Liver (tissue), 8 donors: ENCODE measurements at regions not wholly inside any gene's neighbourhood (a gene's known extent, or its start where the extent isn't known, plus 50 kb on each side); places are given as distances from the start of the nearest gene placed in this dataset.

ENCODE experiments used
- DNase-seq: peaks from one replicate; pipeline ENCODE4 v3.0.0-alpha.2; 2017; ENCODE audit warnings: low spot score
- H3K27ac ChIP-seq, 2 donors: one replicate each; pipeline ENCODE4 v1.7.0; 2013; ENCODE audit warnings: inconsistent platforms in 2 of 2, low read length in 2 of 2, control low read depth in 1 of 2, low read depth in 1 of 2, mild to moderate bottlenecking in 1 of 2
- H3K27me3 ChIP-seq, 4 donors: one replicate each; pipeline versions ENCODE4 v1.6.1 to v1.7.0; 2013; ENCODE audit warnings: low read length in 3 of 4, inconsistent platforms in 1 of 4, mild to moderate bottlenecking in 1 of 4, moderate library complexity in 1 of 4; ENCODE audit not compliant: control insufficient read depth in 4 of 4, insufficient read depth in 4 of 4
- H3K36me3 ChIP-seq, 4 donors: one replicate each; pipeline versions ENCODE4 v1.6.1 to v1.7.0; 2013; ENCODE audit warnings: low read length in 3 of 4, mild to moderate bottlenecking in 3 of 4, low read depth in 1 of 4, moderate library complexity in 1 of 4; ENCODE audit not compliant: control insufficient read depth in 4 of 4, insufficient read depth in 3 of 4
- H3K4me1 ChIP-seq, 4 donors: one replicate each; pipeline versions ENCODE4 v1.6.1 to v1.7.0; 2013; ENCODE audit warnings: low read length in 3 of 4, mild to moderate bottlenecking in 3 of 4, moderate library complexity in 1 of 4; ENCODE audit not compliant: control insufficient read depth in 4 of 4, insufficient read depth in 4 of 4
- H3K4me3 ChIP-seq, 3 donors: one replicate each; pipeline versions ENCODE4 v1.6.1 to v1.7.0; 2013; ENCODE audit warnings: low read length in 3 of 3, control low read depth in 1 of 3, low read depth in 1 of 3, mild to moderate bottlenecking in 1 of 3
- H3K9ac ChIP-seq, 2 donors: one replicate each; pipeline ENCODE4 v1.7.0; 2013; ENCODE audit warnings: low read length in 2 of 2, mild to moderate bottlenecking in 2 of 2, moderate library complexity in 2 of 2, control low read depth in 1 of 2, low read depth in 1 of 2
- H3K9me3 ChIP-seq, 4 donors: one replicate each; pipeline versions ENCODE4 v1.6.1 to v1.7.0; 2013; ENCODE audit warnings: low read length in 3 of 4; ENCODE audit not compliant: control insufficient read depth in 4 of 4
- FOXA1 ChIP-seq: IDR thresholded peaks from 2 replicates; pipeline ENCODE4 v1.6.1; 2016; ENCODE audit warnings: antibody characterized with exemption
- FOXA2 ChIP-seq: IDR thresholded peaks from 2 replicates; pipeline ENCODE4 v1.6.1; 2016; ENCODE audit warnings: antibody characterized with exemption
- GABPA ChIP-seq, 2 donors: IDR thresholded peaks in 1 of 2; conservative IDR thresholded peaks in 1 of 2; 2 replicates each; pipeline ENCODE4 v1.6.1; 2016; ENCODE audit warnings: antibody characterized with exemption in 2 of 2, mild to moderate bottlenecking in 1 of 2, moderate library complexity in 1 of 2
- HNF4A ChIP-seq, 2 donors: conservative IDR thresholded peaks; 2 replicates each; pipeline ENCODE4 v1.6.1; 2016; ENCODE audit warnings: antibody characterized with exemption in 2 of 2, mild to moderate bottlenecking in 2 of 2
- HNF4G ChIP-seq: IDR thresholded peaks from 2 replicates; pipeline ENCODE4 v1.6.1; 2016; ENCODE audit warnings: antibody characterized with exemption
- JUND ChIP-seq, 2 donors: IDR thresholded peaks; 2 replicates each; pipeline ENCODE4 v1.6.1; 2016; ENCODE audit warnings: antibody characterized with exemption in 2 of 2
- NR2F2 ChIP-seq: IDR thresholded peaks from 2 replicates; pipeline ENCODE4 v1.6.1; 2016; ENCODE audit warnings: antibody characterized with exemption
- RAD21 ChIP-seq, 2 donors: IDR thresholded peaks; 2 replicates each; pipeline ENCODE4 v1.6.1; 2016; ENCODE audit warnings: antibody characterized with exemption in 2 of 2, mild to moderate bottlenecking in 2 of 2
- REST ChIP-seq: IDR thresholded peaks from 2 replicates; pipeline ENCODE4 v1.6.1; 2016; ENCODE audit warnings: antibody characterized with exemption, mild to moderate bottlenecking
- RXRA ChIP-seq, 2 donors: IDR thresholded peaks; 2 replicates each; pipeline ENCODE4 v1.6.1; 2017 to 2018; ENCODE audit warnings: antibody characterized with exemption in 2 of 2, mild to moderate bottlenecking in 1 of 2
- TAF1 ChIP-seq: conservative IDR thresholded peaks from 2 replicates; pipeline ENCODE4 v1.6.1; 2016; ENCODE audit warnings: antibody characterized with exemption, mild to moderate bottlenecking
- YY1 ChIP-seq: IDR thresholded peaks from 2 replicates; pipeline ENCODE4 v1.6.1; 2016; ENCODE audit warnings: antibody characterized with exemption, mild to moderate bottlenecking
- whole genome bisulfite sequencing: extraction: QIAGEN DNeasy Blood & Tissue Kit; methylation state at CpG from one replicate; pipeline ENCODE4 v1.1.7; 2013; 5-methylcytosine and 5-hydroxymethylcytosine counted together
- TF ChIP-seq, protein P1 (sequence below): IDR thresholded peaks from 2 replicates; pipeline ENCODE4 v1.6.1; 2016; ENCODE audit warnings: antibody characterized with exemption
- TF ChIP-seq, protein P2 (sequence below): IDR thresholded peaks from 2 replicates; pipeline ENCODE4 v1.6.1; 2016; ENCODE audit warnings: antibody characterized with exemption
- TF ChIP-seq, protein P3 (sequence below): IDR thresholded peaks from 2 replicates; pipeline ENCODE4 v1.6.1; 2016; ENCODE audit warnings: antibody characterized with exemption
- TF ChIP-seq, protein P4 (sequence below): fragments of 150-350 bp; IDR thresholded peaks from 2 replicates; pipeline ENCODE4 v1.5.1; 2017; ENCODE audit warnings: improper control_type of control experiment, low read depth, low read length; ENCODE audit not compliant: missing input control
- donor health status: healthy.
- donor health status: healthy.
- donor health status: healthy.
- donor health status: healthy.
- donor health status: healthy.

DNA sequence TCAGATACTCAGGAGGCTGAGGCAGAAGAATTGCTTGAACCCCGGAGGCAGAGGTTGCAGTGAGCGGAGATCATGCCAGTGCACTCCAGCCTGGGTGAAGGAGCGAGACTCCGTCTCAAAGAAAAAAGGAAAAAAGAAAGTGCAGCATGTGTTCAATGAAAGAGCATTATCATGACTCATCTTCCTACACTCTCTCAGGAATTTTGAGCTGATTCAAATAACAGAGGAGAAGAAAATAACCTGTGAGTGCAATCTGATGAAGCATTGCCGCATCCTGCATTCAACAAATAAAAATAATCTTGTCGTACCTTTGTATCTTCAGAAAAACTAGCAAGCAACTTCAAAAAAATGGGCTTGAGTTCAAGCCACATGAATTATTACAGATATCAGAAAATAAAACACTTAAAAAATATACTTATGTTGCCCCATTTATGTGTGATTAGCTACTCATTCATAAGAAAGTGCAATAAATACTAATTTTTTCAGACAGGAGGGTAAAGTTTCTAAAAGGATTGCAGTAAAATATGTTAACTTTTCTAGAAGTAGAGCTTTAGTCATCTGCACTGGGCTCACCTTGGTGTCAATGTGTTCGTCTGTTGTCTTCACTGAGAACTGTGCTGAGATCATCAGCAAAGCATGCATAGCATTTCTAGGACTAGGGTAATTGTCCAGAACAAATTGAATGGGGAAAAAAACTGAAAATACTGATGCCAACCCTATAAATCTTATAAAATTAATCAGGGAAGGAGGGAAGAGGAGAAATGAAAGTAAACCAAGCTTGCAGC lies 90.4 kb upstream of the VCX3B start:
- H3K9me3 ChIP-seq: peaks cover 0 to 8% (median 2%) of the 10 kb centered on the region in 4 donors
- H3K36me3 ChIP-seq: no peaks in the 10 kb centered on the region
- no peak for TF ChIP-seq NR2F2
- TF ChIP-seq RXRA (IDR thresholded peaks at IDR 0.05): no peak
- TF ChIP-seq YY1: no peak
- TF ChIP-seq, protein P1, sequence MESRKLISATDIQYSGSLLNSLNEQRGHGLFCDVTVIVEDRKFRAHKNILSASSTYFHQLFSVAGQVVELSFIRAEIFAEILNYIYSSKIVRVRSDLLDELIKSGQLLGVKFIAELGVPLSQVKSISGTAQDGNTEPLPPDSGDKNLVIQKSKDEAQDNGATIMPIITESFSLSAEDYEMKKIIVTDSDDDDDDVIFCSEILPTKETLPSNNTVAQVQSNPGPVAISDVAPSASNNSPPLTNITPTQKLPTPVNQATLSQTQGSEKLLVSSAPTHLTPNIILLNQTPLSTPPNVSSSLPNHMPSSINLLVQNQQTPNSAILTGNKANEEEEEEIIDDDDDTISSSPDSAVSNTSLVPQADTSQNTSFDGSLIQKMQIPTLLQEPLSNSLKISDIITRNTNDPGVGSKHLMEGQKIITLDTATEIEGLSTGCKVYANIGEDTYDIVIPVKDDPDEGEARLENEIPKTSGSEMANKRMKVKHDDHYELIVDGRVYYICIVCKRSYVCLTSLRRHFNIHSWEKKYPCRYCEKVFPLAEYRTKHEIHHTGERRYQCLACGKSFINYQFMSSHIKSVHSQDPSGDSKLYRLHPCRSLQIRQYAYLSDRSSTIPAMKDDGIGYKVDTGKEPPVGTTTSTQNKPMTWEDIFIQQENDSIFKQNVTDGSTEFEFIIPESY: no peak
- no peak for TF ChIP-seq FOXA2
- TF ChIP-seq, protein P2, sequence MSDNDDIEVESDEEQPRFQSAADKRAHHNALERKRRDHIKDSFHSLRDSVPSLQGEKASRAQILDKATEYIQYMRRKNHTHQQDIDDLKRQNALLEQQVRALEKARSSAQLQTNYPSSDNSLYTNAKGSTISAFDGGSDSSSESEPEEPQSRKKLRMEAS: no peak
- no peak for TF ChIP-seq JUND (IDR thresholded peaks at IDR 0.05)
- no peak for TF ChIP-seq HNF4G
- no peak for TF ChIP-seq GABPA (IDR thresholded peaks at IDR 0.05 in 1 of 2, conservative IDR thresholded peaks at IDR 0.05 in 1 of 2)
- no peak for TF ChIP-seq FOXA1
- TF ChIP-seq, protein P3, sequence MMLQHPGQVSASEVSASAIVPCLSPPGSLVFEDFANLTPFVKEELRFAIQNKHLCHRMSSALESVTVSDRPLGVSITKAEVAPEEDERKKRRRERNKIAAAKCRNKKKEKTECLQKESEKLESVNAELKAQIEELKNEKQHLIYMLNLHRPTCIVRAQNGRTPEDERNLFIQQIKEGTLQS: no peak
- TF ChIP-seq HNF4A (conservative IDR thresholded peaks at IDR 0.05): no peak
- TF ChIP-seq RAD21 (IDR thresholded peaks at IDR 0.05): no peak
- no peaks in the 10 kb centered on the region for H3K27me3 ChIP-seq
- no peak overlapping the region for H3K27ac ChIP-seq
- no peak overlapping the region for H3K4me3 ChIP-seq
- no peaks in the 10 kb centered on the region for H3K4me1 ChIP-seq
- H3K9ac ChIP-seq: no peak overlapping the region
- WGBS: 97% methylated on average over 7 of the region's 7 CpGs
- DNase-seq: no peak

DNA sequence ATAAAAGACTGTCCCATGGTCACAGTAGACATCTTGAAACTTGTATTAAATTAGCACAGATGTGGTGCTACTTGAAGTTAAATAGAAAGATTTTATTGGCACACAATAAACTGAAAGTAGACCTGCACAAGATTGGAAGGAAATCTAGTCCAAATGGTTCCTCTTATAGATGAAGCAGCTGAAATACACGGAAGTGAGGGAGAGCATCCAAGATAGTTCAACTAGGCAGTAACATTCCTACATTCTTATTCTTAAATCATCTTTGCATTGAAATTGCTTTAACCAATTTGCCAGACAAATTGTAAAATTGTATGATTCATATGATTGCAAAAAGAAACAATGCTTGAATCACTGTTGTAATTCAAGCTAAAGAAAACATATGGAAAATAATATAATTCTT lies 87.6 kb upstream of the VCX3B start:
- TF ChIP-seq RXRA (IDR thresholded peaks at IDR 0.05) (no peak), YY1 (no peak), REST (no peak), JUND (IDR thresholded peaks at IDR 0.05) (no peak), FOXA2 (no peak), TAF1 (no peak), HNF4G (no peak), GABPA (IDR thresholded peaks at IDR 0.05 in 1 of 2, conservative IDR thresholded peaks at IDR 0.05 in 1 of 2) (no peak), FOXA1 (no peak), RAD21 (IDR thresholded peaks at IDR 0.05) (no peak)
- TF ChIP-seq, protein P1: no peak
- TF ChIP-seq, protein P4, sequence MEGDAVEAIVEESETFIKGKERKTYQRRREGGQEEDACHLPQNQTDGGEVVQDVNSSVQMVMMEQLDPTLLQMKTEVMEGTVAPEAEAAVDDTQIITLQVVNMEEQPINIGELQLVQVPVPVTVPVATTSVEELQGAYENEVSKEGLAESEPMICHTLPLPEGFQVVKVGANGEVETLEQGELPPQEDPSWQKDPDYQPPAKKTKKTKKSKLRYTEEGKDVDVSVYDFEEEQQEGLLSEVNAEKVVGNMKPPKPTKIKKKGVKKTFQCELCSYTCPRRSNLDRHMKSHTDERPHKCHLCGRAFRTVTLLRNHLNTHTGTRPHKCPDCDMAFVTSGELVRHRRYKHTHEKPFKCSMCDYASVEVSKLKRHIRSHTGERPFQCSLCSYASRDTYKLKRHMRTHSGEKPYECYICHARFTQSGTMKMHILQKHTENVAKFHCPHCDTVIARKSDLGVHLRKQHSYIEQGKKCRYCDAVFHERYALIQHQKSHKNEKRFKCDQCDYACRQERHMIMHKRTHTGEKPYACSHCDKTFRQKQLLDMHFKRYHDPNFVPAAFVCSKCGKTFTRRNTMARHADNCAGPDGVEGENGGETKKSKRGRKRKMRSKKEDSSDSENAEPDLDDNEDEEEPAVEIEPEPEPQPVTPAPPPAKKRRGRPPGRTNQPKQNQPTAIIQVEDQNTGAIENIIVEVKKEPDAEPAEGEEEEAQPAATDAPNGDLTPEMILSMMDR: no peak
- Histone ChIP-seq H3K36me3 (no peaks in the 10 kb centered on the region), H3K27ac (no peak overlapping the region), H3K9ac (no peak overlapping the region), H3K4me3 (no peak overlapping the region), H3K27me3 (no peaks in the 10 kb centered on the region), H3K9me3 (peaks cover 0 to 8% (median 2%) of the 10 kb centered on the region in 4 donors), H3K4me1 (no peaks in the 10 kb centered on the region)
- 88% methylated on average over 1 of the region's 1 CpG for WGBS
- no peak for DNase-seq
